GM19463 (cell line): ENCODE measurements at regions not wholly inside any gene's neighbourhood (a gene's known extent, or its start where the extent isn't known, plus 50 kb on each side); places are given as distances from the start of the nearest gene placed in this dataset.

Experiments used
- ATAC-seq: cut with Tn5 transposase; IDR thresholded peaks from one replicate; pipeline ENCODE4 v1.9.1; 2021; ENCODE audit warnings: mild to moderate bottlenecking, moderate library complexity; ENCODE audit not compliant: unreplicated experiment

DNA sequence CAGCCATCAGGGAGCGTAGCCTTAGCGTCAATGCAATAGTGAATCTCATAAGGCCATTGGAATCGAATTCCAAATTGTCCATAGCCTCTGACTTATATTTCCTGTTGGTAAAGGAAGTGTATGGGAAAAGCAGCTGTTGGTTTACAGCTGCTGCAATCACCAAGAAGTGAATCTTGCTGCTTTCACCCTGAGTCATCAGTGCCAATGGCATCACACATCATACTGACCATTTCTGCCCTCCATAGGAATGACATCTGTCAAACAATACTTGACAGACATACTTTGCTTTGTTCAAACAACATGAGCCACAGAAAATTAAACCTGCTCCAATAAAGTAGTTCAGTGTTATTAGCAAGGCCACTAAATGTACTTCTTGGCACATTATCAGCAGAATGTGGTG is 111.2 kb upstream of the KLHL29 start:
- no peak for ATAC-seq

DNA sequence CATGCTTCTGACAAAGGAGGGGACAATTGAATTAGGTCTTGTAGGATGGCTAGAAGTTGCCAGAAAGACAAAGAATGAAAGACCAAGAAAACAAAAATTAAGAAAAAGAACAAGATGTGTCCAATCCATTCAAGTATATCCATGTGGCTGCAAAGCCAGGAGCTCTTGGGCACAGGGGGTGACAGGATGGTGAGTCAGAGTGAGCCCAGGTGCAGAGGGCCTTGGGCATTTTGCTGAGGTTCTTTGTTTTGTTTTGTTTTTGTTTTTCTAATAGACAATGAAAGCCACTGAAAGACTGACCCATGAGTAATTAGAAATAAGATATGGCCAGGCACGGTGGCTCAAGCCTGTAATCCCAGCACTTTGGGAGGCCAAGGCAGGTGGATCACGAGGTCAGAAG is 104.6 kb upstream of the KLHL29 start:
- no peak for ATAC-seq

DNA sequence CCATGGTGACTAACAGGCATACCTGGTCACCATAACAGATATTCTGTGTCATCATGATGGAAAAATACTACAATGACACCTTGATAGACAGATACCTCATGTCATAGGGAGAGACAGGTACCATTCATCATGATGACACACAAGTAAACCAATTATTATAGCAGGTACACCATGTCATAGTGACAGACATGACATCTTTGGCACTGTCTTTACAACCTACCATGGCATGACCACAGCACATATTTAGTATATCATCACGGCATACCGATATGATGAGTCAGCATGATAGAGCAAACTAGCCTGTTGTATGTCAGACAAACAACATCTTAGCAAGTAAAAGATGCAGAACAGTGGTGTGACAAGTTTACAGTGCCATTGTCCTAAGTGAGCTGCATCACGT is 101.3 kb upstream of the KLHL29 start:
- ATAC-seq, result no peak

DNA sequence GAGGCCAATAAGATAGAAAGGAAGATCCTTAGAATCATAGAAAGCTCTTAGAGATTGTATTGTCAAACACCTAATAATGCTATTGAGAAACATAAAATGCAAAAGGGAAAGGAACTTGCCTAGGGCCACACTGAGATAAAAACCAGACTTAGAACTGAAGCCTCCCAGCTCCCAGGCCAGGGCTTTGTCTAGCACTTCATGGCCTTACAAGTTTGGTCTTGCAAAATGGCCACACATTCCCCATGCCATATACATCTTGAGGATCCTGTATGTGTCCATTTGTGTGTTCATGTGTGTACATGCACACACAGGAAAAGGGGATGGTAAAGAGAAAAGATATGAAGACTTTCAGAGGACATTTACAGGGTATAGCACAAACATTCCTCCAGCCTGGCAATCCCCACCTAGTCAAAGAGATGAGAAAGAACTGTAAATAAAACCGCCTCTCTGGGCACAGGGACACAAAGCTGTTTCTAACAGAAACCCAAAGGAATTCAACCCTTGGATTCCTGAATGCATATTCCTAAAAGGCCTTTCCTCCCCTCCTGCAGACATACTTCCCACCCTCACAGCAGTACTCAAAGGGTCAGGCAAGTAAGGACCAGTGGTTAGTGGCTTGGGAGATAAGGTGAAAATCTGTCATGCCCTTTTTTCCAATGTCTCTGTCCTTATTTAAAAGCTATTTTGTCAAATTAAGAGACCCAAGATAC is 99.7 kb upstream of the KLHL29 start:
- ATAC-seq, result no peak

DNA sequence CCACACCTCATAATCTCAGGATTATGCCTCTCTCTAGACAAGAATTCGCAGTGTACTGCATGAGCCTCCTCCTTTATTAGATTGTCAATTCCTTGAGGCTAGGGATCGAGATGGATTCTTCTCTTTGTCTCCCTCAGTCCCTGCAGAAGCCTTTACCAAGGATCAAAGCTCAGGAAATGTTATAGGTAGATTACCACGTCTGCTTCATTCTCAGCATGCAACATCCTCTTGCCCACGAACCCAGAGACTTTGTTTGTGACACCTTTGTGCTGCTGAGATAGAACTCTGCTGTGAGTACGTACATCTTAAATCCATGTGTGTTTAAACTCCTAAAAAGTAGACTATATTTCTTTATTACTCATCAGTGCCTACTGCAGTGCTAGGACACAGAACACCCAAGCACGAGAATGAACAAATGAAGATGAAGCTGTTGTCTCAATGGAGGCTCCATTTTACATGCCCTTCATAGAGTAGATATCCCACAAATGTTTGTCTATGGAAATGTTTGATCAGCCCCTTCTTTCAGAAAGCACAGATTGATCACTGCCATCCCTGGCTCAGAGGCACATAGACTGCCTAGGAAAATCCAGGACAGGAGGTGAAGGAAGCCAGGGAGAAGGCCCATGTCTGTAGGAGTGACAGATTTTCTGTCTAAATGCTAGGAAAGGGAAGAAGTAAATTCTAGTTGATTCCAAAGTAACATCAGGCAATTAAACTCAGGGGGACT is 98.8 kb upstream of the KLHL29 start:
- ATAC-seq, result no peak

DNA sequence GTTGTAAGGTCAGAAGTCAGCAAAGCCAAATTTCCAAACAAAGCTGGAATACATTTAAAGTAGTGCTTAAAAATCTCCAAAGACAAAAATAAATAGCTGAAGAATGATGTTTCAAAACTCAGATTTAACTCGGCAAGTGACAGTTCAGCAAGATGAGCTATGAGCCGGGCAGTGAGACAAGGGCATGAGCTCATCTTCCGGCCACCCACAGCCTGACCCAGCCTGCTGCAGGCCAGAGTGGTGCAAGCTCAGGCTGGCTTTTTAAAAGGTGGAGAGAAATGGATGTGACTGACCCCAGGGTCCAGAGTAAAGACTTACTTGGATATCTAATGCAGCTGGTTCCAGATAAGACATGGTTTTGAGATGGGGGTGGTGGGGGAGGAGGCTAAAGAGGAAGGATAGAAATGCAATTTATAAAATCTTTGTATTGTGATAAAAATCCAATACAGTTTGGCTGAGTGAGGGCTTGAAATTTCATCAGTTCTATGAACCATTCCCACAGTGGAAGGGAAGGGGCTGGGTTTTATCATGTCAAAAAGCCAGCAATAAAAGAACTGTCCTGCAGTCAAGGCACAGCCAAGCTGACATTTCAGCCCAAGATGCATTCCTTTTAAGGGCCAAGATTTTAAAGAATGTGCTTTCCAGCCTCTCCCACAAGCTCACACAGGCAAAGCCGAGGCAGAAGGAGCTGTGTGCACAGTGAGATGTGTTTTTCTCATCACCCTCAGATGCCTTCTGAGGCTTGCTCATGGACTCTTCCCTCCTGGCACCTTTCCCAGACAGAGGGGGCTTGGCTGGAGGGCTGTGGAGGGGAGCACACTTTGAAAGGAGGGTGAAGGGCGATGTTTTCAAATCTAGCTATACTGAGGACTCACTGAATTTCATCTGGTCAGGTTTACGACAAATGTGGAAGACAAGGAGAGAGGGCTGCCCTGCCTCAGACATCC is 97.9 kb upstream of the KLHL29 start:
- ATAC-seq, result no peak

DNA sequence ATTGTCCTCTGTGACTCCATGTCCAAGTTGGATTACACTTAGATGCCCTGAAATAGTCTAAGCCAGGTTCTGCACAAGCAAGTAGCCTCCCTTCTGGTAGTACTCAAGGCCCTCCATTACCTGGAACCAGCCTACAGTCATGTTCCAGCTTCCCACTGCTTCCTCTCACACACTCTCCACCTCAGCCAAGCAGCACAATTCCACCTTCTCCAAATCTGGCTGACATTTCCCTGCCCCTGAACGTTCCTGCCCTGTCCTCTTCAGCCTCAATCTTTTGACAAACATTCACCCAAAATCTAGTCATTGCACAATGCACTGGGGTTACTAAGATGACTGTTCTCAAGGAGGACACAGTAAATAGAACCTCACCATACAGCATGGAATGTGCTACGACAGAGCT is 95.3 kb upstream of the KLHL29 start:
- ATAC-seq, result no peak

DNA sequence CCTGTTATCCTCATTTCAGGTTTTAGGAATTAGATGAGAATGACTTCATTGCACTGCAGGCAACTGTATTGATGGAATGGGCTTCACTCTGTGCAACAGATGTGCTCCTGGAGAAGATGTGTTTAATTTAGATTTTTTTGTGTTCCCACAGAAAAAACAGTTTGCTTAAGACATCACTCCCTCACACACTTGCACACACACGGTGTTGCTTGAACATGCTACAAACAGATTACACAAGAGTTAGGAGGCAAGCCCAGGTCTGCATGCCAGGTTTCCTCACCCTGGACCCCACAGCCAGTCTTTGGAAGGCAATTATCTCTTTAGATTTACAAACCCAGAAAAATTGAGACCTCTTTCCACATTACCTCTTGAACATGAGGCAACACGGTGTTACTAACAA is 93.7 kb upstream of the KLHL29 start:
- ATAC-seq, result no peak

DNA sequence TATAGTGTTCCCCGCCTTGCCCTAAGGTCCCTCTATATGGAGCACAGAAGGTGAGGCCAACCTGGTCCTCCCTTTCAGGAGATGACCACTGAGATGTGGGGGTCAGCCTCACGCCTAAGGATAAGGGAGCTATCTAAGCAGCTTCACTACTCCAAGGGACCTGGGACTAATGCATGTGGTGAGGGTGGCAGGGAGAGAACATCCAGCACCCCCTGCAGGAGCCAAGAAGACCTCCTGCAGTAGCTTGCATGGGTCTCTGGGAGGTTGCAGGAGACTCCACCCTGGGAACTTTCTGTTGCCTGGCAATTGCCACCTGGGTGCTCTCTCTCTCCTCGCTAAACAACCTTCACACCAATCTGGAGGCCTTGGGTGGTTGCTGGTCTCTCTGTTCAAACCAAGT is 93.0 kb upstream of the KLHL29 start:
- no peak for ATAC-seq

DNA sequence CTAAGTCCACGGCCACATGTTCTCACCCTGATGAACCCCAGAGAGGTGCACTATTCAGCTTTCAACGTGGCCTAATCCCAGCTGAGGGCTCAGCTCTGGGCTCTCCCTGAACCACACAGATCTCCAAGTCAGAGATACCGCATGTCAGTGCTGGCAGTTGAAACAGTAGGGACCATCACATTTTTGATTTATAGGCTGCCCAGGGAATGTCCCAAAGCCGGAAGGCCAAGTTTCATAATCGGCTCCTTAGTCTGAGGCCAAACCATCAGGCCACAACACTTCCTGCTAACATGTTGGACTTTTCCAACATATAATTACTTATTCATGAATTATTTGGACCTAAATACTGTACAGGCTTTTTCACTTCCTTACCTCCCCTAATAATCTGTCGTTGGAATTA is 91.9 kb upstream of the KLHL29 start:
- ATAC-seq, result no peak

DNA sequence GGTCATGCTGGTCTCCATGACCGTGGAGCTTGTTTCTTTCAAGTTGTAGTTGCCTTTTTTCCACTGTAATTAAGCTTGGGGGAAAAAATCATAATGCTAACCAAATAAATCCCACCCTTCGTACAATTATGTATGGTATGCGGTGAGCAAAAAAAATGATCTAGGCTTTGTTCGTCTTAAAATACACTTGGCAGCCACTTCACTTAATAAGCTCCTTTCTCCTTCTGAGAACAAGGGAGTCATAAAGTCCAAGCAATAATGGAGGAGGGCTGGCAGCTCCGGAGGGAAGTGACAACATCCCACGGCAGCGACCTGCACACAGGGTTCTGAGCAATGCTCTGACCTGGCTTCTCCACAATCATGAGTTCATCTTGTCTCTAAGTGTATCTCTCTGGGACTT is 91.2 kb upstream of the KLHL29 start:
- ATAC-seq, result no peak

DNA sequence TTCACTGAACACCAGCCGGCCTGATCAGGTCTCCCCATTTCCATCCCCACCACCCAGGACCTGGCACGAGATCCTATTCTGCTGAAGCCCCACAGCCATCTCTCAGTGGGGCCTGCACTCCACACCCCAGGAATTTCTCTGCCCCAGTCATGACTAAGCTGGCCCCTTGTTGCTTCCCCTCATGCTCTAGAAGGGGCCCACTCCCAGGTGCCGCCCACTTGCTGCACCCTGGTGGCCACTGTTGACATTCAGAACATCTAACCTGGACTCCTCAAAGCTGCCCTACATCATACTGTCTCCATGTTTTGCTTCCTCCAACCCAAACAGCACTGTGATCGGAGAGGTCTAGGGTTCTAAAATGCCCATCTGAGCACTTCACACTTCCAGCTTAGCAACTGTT is 90.7 kb upstream of the KLHL29 start:
- no peak for ATAC-seq

DNA sequence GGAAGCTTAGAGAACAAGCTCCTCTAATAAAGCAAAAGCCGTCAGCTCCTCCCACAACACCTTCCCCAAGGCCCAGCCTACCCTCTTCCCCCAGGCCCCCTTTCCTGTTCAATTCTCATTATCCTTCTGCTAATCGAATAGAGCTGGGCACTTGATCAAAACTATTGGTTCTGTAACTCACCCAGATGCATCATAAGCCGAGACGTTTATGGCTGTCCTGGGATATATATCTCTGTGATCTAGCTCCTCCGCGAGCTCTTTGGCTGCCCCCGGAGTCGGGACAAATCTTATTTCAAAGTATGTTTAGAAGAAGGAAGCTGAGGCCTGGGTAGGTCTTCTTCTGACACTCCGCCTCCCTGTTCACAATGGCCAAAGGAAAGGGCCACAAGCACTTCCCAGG is 88.3 kb upstream of the KLHL29 start:
- ATAC-seq, result no peak

DNA sequence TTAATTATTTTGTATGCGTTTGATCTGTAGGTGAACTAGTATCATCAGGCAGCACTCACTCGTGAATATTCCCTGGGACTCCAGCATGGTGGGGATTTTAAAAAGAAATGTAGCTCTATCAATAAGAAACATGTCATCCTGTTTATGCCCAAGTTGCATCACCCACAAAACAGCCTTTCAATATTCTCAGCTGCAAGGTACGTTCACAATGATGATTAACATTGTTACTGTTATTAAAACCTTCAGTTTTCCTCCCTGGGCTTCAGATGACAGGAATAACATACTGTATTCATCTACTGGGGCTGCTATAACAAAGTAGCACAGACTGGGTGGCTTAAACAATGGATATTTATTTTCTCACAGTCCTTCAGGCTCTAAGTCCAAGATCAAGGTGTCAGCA is 87.9 kb upstream of the KLHL29 start:
- ATAC-seq, result no peak

DNA sequence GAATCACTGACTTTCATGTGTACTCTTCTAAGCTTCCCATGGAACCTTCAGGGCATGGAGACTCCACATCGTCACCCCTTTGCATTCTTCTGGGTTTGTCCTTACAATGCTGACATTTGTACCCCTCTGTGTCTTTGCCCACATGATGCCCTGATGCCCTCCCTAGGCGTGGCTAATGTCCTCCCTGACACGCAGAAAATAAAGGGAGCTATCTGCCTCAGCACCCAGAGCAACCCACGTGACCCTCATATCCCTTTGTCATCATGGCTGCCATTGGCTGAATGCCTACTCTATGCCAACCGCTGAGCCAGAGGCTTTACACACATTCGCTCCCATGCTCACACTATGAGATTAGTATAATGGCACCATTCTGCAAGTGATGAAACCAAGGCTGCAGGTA is 86.4 kb upstream of the KLHL29 start:
- ATAC-seq, result no peak

DNA sequence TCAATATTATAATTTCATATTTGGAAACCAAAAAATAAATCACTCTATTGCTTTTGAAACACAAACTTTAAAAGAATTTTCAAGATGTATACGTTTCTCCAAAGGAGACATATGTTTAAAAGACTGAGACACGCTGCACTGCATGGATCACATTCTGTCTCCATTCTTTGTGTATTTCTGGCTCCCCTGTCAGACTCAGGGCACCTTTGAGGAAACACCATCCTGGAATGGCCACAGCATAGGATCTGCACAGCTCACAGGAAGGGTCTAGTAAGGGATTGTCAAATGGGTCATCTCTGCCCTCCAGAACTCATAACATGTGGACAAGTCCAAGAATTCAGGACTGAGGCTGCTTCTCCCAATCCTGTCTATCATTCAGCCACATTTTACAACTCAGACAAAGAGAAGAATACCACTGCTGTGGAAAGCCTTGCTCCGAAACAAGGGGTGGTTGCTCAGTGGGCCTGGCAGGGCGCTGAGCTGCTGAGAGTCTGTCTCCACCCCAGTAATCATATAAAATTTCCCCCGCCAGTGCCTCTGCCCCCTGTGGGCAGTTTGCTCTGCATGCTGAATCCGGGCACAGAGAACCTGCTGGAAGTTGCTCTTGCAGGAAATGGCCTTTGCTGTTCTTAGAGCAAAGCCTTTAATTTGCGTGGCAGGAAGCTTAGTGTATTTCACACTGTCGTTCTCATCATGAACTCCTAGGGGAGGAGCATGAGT is 85.3 kb upstream of the KLHL29 start:
- no peak for ATAC-seq

DNA sequence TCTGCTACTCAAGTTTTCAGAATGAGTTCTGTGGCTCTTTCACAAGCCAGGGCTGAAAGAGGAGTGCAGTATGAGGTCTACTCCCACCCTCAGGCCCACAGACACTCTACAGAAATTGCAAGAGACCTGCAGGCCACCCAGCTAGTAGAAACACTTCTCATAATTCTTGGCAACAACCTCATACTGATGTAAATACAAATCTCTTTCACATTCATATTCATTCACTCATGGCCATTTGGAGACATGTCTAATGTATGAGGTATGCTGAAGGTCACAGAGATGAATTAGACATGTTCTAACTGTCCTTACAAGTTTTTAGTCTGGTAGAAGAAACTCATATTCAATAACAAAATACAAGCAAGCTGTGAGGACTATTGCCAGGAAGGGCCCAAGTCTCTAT is 83.8 kb upstream of the KLHL29 start:
- ATAC-seq, result no peak

DNA sequence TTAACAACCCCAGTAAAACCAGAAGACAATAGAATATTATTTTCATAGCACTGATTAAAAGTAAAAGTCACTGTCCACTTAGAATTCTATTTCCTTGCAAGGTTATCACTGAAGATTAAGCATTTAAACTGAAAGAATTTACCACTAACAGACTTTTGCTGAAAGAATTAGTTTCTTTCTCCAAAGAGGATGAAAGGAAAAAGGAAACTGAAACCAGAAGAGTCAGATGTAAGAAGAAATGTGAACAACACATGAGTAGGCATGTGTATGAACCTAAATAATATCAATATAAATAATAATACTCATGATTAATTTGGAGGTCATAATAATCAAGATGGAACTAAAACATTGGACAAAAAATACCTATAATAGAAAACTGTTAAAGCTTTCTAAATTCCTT is 82.4 kb upstream of the KLHL29 start:
- ATAC-seq, result no peak

DNA sequence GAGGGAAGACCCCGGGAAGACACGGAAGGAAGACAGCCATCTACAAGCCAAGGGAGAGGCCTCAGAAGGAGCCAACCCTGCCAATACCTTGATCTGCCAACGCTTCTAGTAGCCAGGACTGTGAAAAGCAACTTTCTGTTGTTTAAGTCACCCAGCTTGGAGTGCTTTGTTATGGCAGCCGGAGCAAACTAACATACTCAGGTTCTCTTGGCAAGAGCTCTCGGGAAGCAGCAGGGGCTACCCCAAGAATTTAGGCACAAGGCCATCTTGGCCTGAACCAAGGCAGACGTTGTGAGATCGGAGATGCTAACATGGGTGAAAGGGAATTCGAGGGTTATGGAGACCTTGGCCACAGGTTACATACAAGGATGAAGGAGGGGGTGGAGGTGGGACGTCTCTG is 78.6 kb upstream of the KLHL29 start:
- no peak for ATAC-seq

DNA sequence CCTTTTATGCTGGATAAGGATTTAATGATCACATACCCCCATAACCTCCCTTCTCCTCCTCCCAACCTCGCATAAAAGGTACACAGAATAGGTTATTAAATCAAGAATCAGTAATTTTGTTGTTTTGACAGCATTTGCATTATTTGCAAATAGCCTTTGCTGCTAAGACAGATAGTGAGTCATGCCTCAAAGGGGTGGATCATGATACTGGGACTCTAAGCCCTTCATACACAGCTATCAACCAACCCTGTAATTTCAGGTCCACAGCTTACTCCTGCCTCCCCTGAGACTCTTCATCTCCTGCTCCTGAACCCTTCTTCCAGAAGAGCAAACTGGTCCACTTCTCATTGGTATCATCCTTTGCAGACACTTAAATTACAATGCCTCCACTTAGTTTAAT is 73.8 kb upstream of the KLHL29 start:
- no peak for ATAC-seq

DNA sequence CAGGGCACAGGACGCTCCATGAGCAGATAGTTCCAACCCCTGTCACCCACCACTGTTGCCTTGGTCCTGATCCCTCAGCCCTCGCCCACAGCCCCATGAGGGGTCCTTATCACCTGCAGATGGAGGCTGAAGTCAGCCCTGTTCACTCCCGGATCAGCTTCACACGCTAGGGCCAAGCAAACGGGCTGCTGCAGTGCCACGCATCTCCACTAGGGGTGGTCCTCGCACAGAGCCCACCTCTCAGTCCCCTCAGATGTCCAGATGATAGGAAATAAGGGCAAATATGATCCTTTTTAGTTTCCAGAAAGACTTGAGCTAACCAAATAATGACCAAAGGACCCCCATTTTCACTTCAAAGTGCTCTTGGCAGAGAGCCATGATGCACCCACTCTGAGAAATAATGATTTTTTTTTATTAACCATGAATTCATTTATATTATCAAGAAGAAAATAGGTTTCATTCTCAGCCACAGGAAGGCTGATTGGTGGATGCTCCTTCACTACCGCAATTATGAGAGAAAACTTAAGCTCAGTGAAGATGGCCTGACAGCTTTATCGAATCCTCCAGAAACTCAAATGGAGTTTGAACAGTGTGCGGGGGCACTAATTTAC is 71.9 kb upstream of the KLHL29 start:
- ATAC-seq, result peak; percentile 87
